Osteoblast (primary cell): ENCODE measurements at regions not wholly inside any gene's neighbourhood (a gene's known extent, or its start where the extent isn't known, plus 50 kb on each side); places are given as distances from the start of the nearest gene placed in this dataset.
"Not testable (repeated sequence)": the region's sequence is repeated elsewhere in the genome, so short reads cannot be mapped to it uniquely, and the experiment has no call there.

ENCODE experiments used
- DNase-seq: peaks from one replicate; pipeline ENCODE4 v3.0.0; 2011; ENCODE audit warnings: low spot score, mixed read lengths; ENCODE audit not compliant: insufficient read length; ENCODE audit errors: missing footprints
- H2AFZ ChIP-seq: 2 replicates; pipeline ENCODE4 v1.6.0; 2011; ENCODE audit warnings: mild to moderate bottlenecking, low read length
- H3K27ac ChIP-seq: 2 replicates; pipeline ENCODE4 v1.5.1; 2011; ENCODE audit warnings: mild to moderate bottlenecking, low read depth, low read length, moderate library complexity
- H3K27me3 ChIP-seq: 2 replicates; pipeline ENCODE4 v1.6.0; 2012; ENCODE audit warnings: mild to moderate bottlenecking, control low read depth, inconsistent platforms, low read length, moderate library complexity; ENCODE audit not compliant: insufficient read depth
- H3K36me3 ChIP-seq: 2 replicates; pipeline ENCODE4 v1.5.1; 2011; ENCODE audit warnings: mild to moderate bottlenecking, low read length, control low read depth, moderate library complexity; ENCODE audit not compliant: insufficient read depth
- H3K4me1 ChIP-seq: 2 replicates; pipeline ENCODE4 v1.5.1; 2011; ENCODE audit warnings: mild to moderate bottlenecking, low read length, control low read depth, moderate library complexity; ENCODE audit not compliant: insufficient read depth
- H3K4me2 ChIP-seq: 2 replicates; pipeline ENCODE4 v1.6.0; 2011; ENCODE audit warnings: mild to moderate bottlenecking, low read length; ENCODE audit not compliant: insufficient read depth
- H3K4me3 ChIP-seq: fragments of 200-600 bp; sonication (generic); 3 replicates; pipeline ENCODE4 v1.5.1; 2012; ENCODE audit warnings: mild to moderate bottlenecking, low read length, inconsistent platforms; ENCODE audit not compliant: insufficient read depth
- H3K79me2 ChIP-seq: 2 replicates; pipeline ENCODE4 v1.6.0; 2012; ENCODE audit warnings: mild to moderate bottlenecking, low read length, control low read depth, inconsistent platforms; ENCODE audit not compliant: insufficient read depth
- H3K9me3 ChIP-seq: 2 replicates; pipeline ENCODE4 v1.5.1; 2011; ENCODE audit warnings: low read depth, low read length, control low read depth
- H4K20me1 ChIP-seq: 2 replicates; pipeline ENCODE4 v1.6.0; 2012; ENCODE audit warnings: mild to moderate bottlenecking, low read length, control low read depth; ENCODE audit not compliant: insufficient read depth
- CTCF ChIP-seq: IDR thresholded peaks from 2 replicates; pipeline ENCODE4 v1.5.1; 2011; ENCODE audit warnings: mild to moderate bottlenecking, low read depth, low read length, moderate library complexity; ENCODE audit errors: extremely low read depth

GRCh38 chr5:103860327-103860726 is 297.7 kb upstream of the NUDT12 start:
- Histone ChIP-seq H3K36me3 (no peaks in the 10 kb centered on the region), H3K27ac (no peak overlapping the region), H3K79me2 (no peaks in the 10 kb centered on the region), H2AFZ (no peak overlapping the region), H3K4me1 (no peaks in the 10 kb centered on the region), H3K4me3 (no peak overlapping the region), H3K27me3 (no peaks in the 10 kb centered on the region), H3K4me2 (no peak overlapping the region), H4K20me1 (no peaks in the 10 kb centered on the region), H3K9me3 (no peaks in the 10 kb centered on the region)
- DNase-seq, result no peak
- TF ChIP-seq CTCF, result no peak

DNA sequence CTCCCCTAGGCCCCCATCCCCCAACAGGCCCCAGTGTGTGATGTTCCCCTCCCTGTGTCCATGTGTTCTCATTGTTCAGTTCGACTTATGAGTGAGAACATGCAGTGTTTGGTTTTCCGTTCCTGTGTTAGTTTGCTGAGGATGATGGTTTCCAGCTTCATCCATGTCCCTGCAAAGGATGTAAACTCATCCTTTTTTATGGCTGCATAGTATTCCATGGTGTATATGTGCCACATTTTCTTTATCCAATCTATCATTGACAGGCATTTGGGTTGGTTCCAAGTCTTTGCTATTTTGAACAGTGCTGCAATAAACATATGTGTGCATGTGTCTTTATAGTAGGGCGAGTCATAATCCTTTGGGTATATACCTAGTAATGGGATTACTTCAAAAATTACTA is 295.8 kb upstream of the NUDT12 start:
- H3K4me2 ChIP-seq, H4K20me1 ChIP-seq, H3K27ac ChIP-seq, H3K4me3 ChIP-seq, H2AFZ ChIP-seq, H3K4me1 ChIP-seq, DNase-seq, H3K36me3 ChIP-seq, H3K9me3 ChIP-seq, H3K79me2 ChIP-seq, H3K27me3 ChIP-seq: not testable (repeated sequence)

DNA sequence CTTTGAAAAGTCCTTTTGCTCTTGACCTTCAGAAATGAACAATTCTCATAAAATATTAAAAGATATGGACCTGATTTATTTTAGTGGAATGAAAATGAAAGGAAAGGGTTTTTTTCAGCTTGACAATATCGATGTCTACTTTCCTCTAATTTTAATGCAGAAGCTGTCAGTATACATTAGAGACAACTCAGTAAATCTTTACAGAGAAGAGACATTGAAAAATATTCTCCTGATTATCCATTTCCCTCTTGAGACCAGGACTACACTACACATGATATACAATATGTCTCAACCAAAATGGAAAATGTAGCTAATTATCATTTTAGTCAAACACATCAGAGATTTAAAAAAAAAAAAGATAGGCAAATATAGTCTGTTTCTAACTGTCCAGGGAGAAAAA is 288.5 kb upstream of the NUDT12 start:
- Histone ChIP-seq H3K4me2 (no peak overlapping the region), H3K9me3 (no peaks in the 10 kb centered on the region), H4K20me1 (no peaks in the 10 kb centered on the region), H3K27me3 (no peaks in the 10 kb centered on the region), H3K79me2 (no peaks in the 10 kb centered on the region), H3K4me3 (no peak overlapping the region), H3K27ac (peak overlapping the region; percentile 65), H3K36me3 (no peaks in the 10 kb centered on the region), H3K4me1 (peaks cover 26% of the 10 kb centered on the region), H2AFZ (no peak overlapping the region)
- no peak for DNase-seq
- no peak for TF ChIP-seq CTCF

DNA sequence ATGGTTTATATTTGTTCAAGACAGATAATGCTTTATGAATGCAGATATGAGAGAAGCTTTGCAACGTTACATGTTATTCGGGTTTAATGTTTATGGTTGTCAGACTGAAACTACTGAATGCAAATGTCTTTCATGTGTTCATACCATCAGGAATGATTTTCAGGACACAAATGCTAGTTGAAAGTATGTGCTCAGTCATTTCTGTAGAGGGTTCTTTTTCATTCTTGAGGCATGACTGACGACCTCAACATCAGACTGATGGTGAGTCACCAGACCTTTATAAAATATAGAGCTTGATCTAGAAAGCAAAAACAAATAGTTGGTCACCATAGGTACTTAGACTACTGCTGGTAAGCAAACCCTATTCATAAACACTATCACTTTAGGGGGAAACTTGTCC is 287.3 kb upstream of the NUDT12 start:
- H2AFZ ChIP-seq, result no peak overlapping the region
- H3K27ac ChIP-seq, result peak overlapping the region; percentile 65
- no peak overlapping the region for H3K4me3 ChIP-seq
- no peaks in the 10 kb centered on the region for H3K36me3 ChIP-seq
- H3K27me3 ChIP-seq, result no peaks in the 10 kb centered on the region
- no peaks in the 10 kb centered on the region for H3K79me2 ChIP-seq
- H3K4me2 ChIP-seq, result peak overlapping the region; percentile 64
- DNase-seq, result no peak
- H3K9me3 ChIP-seq, result no peaks in the 10 kb centered on the region
- H4K20me1 ChIP-seq, result no peaks in the 10 kb centered on the region
- no peak for TF ChIP-seq CTCF
- peaks cover 26% of the 10 kb centered on the region for H3K4me1 ChIP-seq

DNA sequence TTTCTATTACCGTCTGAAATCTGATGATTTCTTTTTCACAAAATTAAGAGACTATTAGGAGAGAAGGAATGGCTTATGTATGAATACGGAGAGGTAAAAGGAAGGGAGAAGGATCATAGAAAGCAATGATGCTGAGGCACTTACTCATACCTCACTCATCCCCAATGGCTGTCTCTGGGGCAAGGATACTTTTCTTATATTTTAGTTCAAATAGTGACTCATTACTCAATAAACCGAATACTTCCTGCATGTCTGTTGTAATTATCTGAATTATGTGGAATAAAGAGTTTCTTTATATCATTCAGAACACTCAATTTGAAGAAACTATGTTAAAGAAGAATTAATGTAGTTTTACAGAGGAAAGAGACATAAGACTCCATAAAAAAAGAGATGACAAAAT is 284.5 kb upstream of the NUDT12 start:
- Histone ChIP-seq H3K27me3 (no peaks in the 10 kb centered on the region), H3K27ac (peak overlapping the region; percentile 45), H3K4me3 (no peak overlapping the region), H4K20me1 (no peaks in the 10 kb centered on the region), H3K4me1 (peaks cover 26% of the 10 kb centered on the region), H2AFZ (no peak overlapping the region), H3K9me3 (no peaks in the 10 kb centered on the region), H3K79me2 (no peaks in the 10 kb centered on the region), H3K36me3 (no peaks in the 10 kb centered on the region), H3K4me2 (no peak overlapping the region)
- no peak for TF ChIP-seq CTCF
- DNase-seq, result no peak
